ELF-1 (cell line): ENCODE measurements at regions not wholly inside any gene's neighbourhood (a gene's known extent, or its start where the extent isn't known, plus 50 kb on each side); places are given as distances from the start of the nearest gene placed in this dataset.

Experiments used
- DNase-seq: peaks from one replicate; pipeline ENCODE4 v3.0.0-alpha.2; 2016; ENCODE audit warnings: low read depth, low spot score

DNA sequence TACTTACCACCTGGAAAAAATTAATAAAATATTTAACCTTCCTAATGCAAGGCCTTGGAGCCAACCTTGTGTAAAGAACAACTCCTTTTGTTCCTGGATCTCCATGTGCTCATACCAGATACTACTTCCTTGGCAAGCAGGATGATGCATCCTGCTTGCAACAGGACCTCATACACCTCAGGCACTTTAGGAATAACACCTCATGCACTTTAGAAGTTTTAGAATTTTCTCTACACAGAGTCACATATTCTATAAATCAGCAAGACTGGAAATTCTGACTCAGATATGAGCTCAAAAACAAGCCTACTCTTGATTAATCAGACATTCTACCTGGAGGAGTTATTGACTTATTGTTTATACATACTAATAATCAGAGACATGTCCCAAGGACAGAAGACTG, 209.6 kb upstream of the CDH10 start:
- no peak for DNase-seq

DNA sequence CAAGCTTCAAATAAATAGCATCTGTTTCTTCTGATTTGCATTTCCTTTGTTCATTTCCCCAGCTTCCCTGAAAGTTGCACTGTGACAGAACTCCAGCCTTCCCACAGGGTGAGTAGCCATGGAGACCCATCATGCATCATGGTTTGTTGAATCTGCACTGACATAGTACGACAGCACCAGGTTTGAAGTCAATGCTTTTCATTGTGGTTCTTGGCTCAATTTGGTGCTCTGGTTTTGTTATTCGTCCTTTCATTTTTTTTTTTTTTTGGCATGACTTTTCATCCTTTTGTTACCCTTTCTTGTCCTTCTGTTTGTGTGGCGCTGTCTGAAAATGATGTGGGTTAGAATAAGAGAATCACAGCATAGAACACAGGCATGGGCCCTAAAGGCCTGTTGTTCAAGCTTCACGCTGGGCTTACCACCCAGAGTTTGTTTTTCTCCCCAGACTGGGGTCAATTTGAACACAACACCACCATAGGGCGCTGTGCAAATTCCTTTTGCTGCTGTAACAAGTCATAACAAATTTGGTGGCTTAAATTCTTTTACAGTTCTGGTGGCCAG, 206.2 kb upstream of the CDH10 start:
- DNase-seq: no peak

DNA sequence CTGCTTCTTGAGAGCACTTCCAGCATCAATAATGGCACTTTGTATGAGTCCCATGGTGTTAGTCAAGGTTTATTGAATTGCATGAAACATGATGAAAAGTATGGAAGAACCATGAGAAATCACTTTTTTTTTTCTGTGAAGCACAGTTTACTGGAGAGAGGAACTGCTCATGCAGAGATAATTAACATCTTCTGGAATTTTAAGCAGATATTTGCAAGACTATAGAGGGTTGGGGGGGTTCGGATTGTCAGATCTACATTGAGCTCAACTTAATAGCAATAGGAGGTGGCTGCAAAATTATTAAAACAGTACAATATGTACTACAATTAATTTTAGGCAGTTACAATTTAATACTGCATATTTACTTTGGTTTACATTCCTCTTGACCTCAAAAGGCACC, 204.4 kb upstream of the CDH10 start:
- DNase-seq: no peak

DNA sequence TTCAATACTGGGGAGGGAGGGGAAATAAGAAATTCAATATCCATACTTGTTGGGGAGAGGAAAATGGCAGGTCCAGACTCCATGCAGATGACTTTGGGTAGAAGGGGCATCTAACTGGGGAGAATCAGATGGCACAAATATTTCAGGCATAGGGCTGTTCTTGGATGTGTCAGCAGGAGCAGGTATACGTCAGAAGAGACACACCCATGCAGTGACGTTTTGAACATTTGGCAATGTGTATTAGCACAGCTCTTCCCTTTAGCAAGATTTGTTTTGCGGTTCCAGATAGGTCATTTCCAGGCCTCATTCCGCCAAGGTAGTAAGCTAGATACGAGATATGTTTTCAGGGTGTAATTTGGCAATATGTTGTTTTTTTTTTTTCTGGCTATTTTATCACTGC, 187.2 kb upstream of the CDH10 start:
- no peak for DNase-seq

DNA sequence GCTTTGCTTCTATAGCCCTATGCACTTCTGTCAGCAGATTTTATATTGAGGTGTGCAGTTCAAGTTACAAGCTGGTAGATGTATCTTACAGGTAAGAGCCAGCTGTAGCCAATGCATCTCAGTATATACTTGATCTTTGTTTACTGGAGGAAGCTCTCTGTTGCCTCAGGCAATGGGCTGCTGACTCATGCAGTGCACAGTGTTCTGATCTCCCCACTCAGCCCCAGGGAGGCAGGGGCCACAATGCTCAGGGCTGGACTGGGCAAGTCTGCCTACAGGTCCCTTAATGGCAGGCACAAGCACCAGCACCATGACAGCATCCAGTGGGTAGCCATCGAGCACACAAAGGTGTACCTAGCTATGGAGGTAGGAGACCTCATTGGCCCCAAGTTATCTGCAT, 178.8 kb upstream of the CDH10 start:
- peak; percentile 24 for DNase-seq

DNA sequence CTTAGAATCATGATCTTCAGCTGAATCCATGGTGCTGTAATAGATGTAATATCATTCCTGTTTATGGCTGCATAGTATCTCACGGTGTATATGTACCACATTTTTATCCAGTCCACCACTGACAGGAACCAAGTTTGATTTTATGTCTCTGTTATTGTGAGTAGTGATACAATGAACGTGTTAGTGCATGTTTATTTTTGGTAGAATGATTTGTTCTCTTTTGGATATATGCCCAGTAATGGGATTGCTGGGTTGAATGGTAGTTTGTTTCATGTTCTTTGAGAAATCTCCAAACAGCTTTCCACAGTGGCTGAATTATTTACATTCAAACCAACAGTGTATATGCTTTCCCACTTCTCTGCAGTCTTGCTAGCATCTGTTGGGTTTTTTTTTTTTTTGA, 175.1 kb upstream of the CDH10 start:
- DNase-seq: no peak

DNA sequence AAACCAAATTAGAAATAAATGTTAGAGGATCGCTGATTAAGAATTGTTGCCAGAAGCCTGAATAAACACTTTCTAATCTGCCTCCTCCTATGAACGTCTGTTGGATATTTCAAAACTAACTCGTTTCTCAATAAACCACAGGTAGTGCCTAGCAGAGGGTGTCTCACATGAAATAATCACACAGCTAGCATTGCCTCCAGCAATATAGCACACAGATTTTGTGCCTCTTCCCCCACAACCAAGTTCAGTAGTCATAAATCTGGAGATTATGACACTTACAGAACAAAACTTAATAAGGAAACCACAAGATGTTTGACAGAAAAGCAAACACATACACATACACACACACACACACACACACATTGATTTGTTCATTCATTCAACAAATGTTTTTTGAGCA, 173.2 kb upstream of the CDH10 start:
- DNase-seq: no peak

DNA sequence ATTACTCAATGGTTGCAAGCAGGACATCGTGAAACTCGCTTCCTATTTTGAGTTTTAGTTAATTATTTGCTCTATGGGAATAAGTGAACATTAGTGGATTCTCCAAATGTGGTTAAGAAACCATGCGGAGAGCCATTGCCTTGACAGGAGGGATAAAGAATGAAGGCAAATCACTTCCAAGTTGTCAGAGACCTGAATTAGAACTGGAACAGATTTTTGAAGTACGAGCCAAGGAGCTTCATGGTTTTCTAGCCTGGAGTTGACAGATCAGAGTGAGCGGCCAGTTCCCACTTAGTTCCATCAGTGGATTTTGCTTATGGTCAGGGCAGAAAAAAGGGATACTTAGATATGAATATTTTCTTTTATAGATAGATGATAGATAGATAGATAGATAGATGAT, 171.4 kb upstream of the CDH10 start:
- no peak for DNase-seq

DNA sequence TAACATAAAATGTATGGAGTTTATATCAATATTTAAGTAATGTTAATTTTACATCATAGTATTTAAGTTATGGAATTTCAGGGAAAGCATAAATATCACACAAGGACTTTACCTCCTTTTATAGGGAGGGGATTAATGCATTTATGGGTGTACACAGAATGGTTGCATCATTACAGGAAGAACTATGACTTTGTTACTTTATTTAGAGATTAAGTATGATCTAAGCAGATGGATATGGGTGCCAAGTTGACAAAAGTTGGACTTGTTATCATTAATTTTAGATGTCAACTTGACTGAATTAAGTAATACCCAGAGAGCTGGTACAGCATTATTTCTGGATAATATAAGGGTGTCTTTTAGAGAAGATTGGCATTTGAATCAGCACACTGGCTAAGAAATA, 160.5 kb upstream of the CDH10 start:
- no peak for DNase-seq

DNA sequence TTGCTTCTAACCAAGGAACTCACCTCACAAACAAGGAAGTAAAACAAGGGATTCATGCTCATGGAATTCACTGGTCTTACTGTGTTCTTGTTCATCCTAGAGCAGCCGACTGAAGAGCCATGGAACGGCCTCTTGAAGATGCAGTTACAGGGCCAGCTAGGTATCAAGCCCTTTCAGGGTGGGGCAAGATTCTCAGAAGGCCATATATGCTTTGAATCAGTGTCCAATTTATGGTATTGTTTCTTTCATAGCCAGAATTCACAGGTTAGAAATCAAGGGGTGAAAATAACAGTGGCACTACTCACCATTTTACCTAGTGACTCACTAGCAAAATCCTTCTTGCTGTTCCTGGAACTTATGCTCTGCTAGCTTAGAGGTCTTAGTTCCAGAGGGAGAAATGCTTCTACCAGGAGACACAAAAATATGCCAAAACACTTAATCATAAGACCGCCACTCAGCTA, 159.5 kb upstream of the CDH10 start:
- DNase-seq: no peak

DNA sequence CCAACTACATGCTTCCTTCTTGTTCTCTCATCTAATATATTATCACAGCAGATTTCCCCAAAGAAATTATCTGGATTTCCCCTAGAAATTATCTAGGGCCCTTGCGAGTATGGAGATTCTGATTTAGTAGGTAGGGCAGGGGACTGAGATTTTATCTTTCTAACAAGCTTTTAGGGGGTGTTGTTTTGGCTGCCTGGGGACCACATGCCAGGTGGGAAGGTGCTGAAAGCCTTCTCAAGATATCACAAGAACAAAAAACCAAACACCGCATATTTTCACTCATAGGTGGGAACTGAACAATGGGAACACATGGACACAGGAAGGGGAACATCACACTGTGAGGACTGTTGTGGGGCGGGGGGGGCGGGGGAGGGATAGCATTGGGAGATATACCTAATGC, 146.5 kb upstream of the CDH10 start:
- DNase-seq: no peak

DNA sequence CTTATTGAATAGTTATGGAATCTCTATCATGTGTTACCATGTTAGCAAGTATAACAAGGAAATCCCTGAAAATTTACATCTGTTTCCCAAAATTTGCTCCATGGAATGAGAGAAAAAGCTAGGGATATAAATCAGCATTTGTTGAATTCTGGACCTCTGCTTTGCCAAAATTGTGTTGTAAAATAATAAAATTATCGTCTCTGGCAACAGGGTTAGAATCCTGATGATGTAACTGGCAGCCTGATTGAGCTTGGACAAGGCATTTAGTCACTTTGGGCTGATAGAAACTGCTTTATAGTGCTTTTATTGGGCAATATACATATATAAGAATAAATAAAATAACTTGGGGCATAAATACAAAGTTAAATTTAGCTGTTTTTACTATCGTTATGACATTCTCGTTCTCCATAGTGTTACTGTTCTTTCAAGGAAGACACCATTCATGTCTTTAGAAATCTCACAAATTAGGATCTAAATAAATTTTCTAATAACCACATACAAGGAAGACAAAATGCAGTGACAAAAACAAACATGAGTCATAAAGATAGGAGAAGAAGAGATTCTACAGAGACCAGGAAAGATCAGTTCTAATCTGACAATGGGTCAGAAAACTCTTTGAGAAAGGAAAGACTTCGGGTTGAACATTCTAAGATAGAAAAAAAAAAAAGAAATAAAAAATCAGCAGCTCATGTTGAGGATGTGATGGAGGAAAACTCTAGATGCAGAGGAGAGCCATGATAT, 145.0 kb upstream of the CDH10 start:
- no peak for DNase-seq

DNA sequence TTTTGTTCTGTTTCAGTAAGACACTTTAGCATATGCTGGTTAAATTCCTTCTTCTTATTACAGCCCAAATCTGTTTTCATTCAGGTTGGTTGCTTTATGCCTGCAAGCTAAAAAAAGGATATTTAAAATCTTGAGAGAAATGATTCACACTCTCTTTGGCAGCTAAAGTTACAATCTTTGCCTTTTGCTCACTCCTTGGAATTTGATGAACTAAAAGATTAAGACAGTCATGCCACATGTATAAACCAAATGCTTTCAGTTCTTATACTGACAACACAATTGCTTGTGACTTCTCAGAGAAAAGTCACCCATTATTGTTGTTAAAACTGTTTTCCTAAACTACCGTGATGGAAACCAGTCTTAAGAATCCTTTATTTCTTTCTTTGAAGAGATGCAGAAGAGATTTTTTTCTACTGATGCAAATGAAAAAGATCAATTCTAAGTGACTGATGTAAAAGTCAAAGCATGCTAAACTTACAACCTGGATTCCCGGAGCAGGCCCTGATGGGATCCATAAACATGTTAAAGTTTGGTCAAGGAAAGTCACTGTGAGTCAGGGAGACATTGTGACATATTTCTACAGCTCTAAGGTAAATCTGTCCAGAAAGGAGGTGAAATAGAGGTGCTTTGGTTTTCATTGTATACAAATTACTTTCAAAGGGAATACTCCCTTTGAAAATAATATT, 144.2 kb upstream of the CDH10 start:
- DNase-seq: no peak

DNA sequence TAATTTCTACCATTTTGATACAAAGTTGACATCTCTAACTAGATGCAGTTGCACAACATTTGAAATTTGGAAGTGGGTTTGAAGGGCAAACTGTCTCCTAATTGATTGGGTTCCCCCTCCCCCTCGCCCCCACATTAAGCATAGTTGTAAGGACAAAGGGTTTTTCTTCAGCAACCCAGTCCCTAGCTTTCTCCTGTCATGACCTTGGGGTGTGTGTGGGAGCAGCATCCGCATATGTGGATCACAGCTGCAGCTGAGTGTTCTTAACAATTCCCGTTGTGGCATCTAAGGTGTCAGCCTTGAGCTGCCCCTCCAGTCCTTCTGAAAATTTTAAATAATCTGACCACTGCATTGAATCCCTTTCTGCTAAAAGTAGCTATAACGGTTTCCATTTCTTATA, 141.3 kb upstream of the CDH10 start:
- no peak for DNase-seq

DNA sequence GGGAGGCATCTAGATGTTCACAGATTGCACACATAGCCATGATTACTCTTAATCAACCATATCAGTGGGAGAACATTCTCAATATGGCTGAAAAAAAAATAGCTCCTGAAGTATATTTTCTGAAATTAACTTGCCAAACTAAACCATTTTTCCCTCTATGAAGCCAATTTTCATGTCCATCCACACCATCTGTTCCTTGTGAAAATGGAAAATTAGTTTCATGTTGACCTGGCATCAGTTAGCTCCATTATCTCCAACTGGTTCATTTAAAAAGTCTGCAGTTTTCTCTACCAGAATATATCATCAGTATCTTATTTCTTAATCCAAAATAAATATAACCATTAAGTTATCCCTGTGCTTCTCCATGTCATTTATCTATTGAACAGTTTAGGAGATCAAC, 138.8 kb upstream of the CDH10 start:
- DNase-seq: no peak

DNA sequence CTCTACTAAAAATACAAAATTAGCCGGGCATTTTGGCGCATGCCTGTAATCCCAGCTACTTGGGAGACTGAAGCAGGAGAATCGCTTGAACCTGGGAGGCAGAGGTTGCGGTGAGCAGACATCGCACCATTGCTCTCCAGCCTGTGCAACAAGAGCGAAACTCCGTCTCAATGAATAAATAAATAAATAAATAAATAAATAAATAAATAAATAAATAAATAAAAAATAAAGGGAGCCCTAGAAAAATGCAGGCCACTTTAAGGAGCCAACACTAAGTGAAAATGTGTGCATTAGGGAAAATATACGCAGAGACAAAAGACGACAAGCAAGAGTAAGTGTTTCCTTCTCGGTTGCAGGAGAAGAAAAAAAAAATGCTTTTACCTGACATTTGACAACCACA, 132.6 kb upstream of the CDH10 start:
- no peak for DNase-seq

DNA sequence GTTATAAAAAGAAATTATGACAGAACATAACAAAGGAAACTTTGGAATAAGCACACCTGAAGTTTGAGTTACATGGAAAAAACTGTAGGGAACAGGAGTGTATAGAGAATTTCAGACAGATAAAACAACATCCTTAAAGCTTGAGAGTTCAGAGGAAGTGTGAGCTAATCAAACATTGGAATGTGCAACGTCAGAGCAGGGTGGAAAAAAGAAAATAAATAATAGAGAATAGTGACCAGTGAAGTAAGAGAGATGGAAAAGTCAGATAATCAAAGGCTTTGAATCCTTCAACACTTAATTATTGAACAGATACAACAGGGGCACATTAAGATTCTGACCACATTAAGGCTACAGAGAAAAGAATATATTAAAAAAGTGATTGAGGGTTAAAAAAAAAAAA, 128.5 kb upstream of the CDH10 start:
- DNase-seq: no peak

DNA sequence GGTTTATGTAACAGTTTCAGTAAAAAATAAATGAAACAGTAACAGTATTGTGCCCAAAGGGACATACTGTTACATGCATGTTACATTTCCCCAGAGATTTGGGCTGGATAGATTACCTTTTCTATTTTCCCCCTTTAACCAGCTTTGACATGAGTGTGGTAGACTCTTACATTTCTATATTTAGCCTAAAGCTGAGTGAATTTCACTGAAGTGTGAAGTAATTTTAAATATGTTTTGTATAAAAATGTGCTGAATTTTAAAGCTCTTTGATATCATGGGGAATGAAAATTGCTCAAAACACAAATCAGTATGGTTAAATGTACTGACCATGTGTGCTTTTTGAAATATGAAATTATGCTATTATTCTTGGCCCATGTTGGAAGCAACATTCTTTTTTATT, 122.3 kb upstream of the CDH10 start:
- no peak for DNase-seq

DNA sequence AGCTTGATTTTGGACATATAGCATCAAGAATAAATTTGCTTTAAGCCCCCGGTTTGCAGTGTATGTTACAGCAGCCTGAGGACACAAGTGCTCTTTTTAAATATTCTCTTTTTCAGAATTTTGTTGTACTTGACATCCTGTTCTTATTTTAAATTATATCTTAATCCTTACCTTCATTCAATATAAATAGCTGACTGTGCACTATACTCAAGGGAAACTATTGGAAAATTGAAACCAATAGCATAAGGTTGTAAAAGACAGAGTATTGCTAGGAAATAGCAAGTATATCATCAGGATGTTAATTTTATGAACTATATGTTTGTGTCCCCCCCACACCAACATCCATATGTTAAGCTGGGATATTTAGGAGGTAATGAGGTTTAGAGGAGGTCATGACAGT, 120.4 kb upstream of the CDH10 start:
- no peak for DNase-seq

DNA sequence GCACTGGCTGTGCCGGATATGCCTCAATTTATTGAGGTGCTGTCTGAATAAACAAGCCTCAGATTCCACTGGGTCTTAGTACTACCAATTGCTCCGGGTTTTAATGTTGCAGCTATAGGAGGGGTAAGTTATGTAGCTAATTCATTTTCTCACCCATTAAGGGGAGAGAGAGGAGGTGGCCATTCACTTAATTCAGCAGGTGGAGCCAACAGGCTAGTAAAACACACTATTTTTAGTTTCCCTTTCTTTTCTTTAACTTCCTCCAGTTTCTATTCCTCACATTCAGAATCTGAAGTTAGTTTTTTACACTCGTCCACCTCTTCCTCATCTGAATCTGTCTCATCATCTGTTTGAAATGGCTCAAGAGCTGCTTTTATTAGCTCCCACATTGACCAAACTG, 105.6 kb upstream of the CDH10 start:
- no peak for DNase-seq

DNA sequence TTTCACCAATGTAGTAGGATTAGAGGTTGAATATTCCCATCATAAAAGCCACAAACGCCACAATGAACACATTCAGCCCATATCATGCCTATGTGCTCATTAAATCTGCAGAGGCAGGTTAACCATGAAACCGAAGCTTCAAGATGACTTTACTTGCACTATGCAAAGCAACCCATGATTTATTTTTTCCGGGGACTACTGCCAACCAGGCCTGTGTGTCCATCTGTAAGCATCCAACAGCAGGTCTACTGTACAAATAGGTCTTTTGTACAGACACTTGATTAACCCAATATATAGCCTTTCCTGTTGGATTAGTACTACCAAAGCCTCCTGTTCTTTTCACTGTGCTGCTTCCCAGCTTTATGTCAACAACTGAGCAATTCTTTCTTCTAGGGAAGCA, 104.9 kb upstream of the CDH10 start:
- DNase-seq: no peak

DNA sequence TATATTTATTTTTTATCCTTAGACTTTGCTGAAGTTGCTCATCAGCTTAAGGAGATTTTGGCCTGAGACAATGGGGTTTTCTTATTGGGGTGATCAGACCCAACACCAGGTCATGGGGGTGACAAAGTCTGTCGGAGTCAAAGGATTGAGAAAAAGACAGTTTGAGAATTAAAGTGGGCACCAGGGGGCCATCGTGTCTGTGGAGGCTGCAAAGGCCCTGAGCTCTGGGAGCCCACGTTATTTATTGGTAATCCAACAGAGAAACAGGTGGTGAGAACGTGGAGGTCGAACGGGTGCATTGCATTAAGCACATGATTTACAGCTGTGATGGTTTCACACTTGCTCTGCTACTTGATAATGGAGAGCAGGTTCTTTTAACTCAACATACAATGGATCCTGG, 102.5 kb upstream of the CDH10 start:
- no peak for DNase-seq

DNA sequence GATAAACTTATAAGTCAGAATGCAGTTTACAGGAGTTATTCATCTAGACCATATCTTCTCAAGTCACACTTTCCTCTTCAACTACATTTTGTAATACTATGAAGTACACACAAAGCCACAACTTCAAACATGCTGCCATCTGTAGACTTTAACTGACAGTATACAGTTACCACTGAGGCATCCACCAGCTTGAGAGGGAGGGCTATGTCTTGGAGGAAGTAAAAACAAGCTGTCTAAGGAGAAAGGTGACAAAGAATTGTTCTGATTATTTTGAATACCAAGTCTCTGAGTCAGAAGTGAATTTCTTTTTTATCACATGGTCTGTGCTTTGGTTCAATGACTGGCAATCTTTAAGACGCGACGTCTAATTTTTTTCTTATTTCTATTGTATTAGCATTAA, 97.6 kb upstream of the CDH10 start:
- no peak for DNase-seq
